Esophagus squamous epithelium (tissue), 4 donors: ENCODE measurements at regions not wholly inside any gene's neighbourhood (a gene's known extent, or its start where the extent isn't known, plus 50 kb on each side); places are given as distances from the start of the nearest gene placed in this dataset.

Experiments used
- CTCF ChIP-seq, 6 experiments: fragments of 450-650 bp in 4 of 6; fragments of 200-600 bp in 2 of 6; sonication (generic) in 2 of 6; IDR thresholded peaks; one replicate each; pipeline ENCODE4 v1.5.1; 2016 to 2019; ENCODE audit warnings: antibody characterized with exemption in 6 of 6, mild to moderate bottlenecking in 4 of 6, moderate library complexity in 4 of 6
- POLR2A ChIP-seq, 4 donors: fragments of 450-650 bp; IDR thresholded peaks; one replicate each; pipeline ENCODE4 v1.6.1; 2017; ENCODE audit warnings: antibody characterized with exemption in 4 of 4, mild to moderate bottlenecking in 4 of 4, moderate library complexity in 3 of 4

DNA sequence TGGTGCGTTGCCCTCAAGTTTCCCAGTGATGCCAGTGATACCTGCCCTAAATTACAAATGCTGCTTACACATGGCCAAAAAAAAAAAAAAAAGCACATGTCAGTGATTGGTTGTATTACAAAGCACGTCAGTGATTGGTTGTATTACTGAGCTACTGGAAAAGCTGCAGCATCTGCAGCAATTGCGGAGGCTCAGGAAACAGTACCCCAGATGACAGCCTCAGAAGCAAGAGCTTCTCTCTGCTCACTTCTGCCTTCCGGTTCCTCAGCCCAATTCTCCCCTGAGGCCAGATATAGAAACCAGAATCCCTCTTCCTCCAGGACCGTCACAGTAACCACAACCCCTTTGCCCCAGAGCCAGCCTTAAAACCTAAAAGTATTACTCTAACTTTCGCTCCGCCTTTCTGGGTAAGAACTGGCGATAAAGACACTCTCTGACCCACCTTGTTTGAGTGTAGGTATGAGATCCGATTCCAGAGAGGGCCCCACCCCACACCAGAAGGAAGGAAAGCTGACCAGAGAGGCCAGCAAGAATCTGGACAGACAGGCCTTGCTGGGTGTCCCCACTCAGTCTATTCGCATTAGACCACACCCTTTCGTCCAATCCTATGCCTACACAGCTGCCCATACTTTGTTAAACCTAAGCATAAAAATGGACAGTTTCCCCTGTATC is 85.0 kb upstream of the SORBS2 start:
- no peak for TF ChIP-seq CTCF (IDR thresholded peaks at IDR 0.05)
- no peak for TF ChIP-seq POLR2A (IDR thresholded peaks at IDR 0.05)
